Panc1 (cell line): ENCODE measurements at regions not wholly inside any gene's neighbourhood (a gene's known extent, or its start where the extent isn't known, plus 50 kb on each side); places are given as distances from the start of the nearest gene placed in this dataset.

Experiments
- CTCF ChIP-seq: fragments of 450-650 bp; IDR thresholded peaks from 2 replicates; pipeline ENCODE4 v1.5.1; 2017; ENCODE audit warnings: mild to moderate bottlenecking
- POLR2AphosphoS5 ChIP-seq: IDR thresholded peaks from 2 replicates; pipeline ENCODE4 v1.6.1; 2012; ENCODE audit warnings: mild to moderate bottlenecking, low read depth, low read length, moderate library complexity
- SIN3A ChIP-seq: IDR thresholded peaks from 2 replicates; pipeline ENCODE4 v1.6.1; 2012; ENCODE audit warnings: low read depth, mild to moderate bottlenecking, low read length, moderate library complexity, borderline replicate concordance; ENCODE audit not compliant: insufficient read depth
- TCF7L2 ChIP-seq: IDR thresholded peaks from 2 replicates; pipeline ENCODE4 v1.6.1; 2011; ENCODE audit warnings: mild to moderate bottlenecking, low read depth, low read length, inconsistent platforms

GRCh38 chr10:131816157-131816775 is 84.5 kb upstream of the PPP2R2D start:
- no peak for TF ChIP-seq TCF7L2
- no peak for TF ChIP-seq POLR2AphosphoS5
- no peak for TF ChIP-seq CTCF
- TF ChIP-seq SIN3A, result no peak
